ENCODE measurements at regions not wholly inside any gene's neighbourhood (a gene's known extent, or its start where the extent isn't known, plus 50 kb on each side); places are given as distances from the start of the nearest gene placed in this dataset.
"Not testable (repeated sequence)": the region's sequence is repeated elsewhere in the genome, so short reads cannot be mapped to it uniquely, and the experiment has no call there.

- no peak for DNase-seq
Observed at GRCh38 chr5:101159006-101159405, 255.9 kb upstream of the ST8SIA4 start.

- no peak for DNase-seq
Observed at GRCh38 chr5:101153526-101153925, 250.4 kb upstream of the ST8SIA4 start.

DNA sequence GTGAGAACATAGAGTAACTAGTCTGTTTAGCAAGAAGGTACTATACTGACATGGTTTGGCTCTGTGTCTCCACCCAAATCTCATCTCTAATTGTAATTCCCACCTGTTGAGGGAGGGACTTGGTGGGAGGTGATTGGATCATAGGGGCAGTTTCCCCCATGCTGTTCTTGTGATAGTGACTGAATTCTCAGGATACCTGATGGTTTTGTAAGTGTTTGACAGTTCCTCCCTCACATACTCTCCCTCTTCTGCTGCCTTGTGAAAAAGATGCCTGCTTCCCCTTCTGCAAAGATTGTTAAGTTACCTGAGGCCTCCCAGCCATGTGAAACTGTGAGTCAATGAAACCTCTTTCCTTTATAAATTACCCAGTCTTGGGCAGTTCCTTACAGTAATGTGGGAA, 240.4 kb upstream of the ST8SIA4 start:
- DNase-seq: no peak

DNA sequence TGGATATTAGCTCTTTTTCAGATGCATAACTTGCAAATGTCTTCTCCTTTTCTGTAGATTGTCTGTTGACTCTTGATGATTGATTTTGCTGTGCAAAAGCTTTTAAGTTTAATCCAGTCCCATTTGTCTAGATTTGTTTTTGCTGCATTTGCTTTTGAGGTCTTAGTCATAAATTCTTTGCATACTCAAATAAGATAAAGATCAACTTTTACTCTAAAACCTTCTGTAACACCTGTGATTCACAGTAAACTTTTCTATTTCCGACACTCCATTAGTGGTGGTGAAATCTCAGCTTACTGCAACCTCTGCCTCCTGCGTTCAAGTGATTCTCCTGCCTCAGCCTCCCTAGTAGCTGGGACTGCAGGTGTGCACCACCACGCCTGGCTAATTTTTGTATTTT, 239.0 kb upstream of the ST8SIA4 start:
- DNase-seq: no peak

DNA sequence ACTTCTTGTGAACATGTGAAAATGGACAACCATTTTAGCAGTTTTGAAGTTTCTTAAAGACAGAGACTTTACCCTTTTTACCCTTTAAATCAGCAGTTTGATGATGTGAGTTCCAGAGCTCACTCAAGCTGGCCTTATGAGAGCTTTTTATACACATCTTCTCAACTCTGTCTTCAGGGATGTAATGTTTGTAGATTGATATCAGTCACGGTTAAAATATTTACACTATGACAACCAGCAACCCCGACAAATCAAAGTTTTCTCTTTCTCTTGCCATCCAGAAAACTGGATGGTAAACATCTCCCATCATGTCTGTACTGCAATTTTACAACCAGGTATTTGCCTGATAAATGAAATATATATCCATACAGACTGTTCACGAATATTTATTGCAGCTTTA, 233.4 kb upstream of the ST8SIA4 start:
- no peak for DNase-seq

DNA sequence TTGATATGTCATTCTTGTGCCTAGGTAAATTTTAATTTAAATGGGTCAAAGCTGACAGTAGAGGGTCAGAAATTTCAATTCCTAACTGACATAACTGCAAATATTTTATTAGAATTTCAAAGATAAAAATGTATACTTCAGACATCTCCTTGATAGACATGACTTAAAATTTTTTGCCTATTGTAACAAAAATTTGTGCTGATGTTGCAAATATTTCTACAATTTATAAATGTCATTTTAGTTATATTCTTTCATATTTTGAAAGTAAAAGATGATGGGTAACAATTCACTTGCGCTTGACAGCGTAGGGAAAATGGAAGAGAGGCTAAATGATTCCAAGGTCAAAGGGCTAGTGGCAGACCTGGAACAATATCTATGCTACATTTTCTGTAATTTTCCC, 220.3 kb upstream of the ST8SIA4 start:
- no peak for DNase-seq

- DNase-seq: no peak
Observed at GRCh38 chr5:101112645-101113044, 209.6 kb upstream of the ST8SIA4 start.

GRCh38 chr5:101103874-101104273, 200.8 kb upstream of the ST8SIA4 start:
- no peak for DNase-seq

GRCh38 chr5:101102506-101102905, 199.4 kb upstream of the ST8SIA4 start:
- no peak for DNase-seq

DNA sequence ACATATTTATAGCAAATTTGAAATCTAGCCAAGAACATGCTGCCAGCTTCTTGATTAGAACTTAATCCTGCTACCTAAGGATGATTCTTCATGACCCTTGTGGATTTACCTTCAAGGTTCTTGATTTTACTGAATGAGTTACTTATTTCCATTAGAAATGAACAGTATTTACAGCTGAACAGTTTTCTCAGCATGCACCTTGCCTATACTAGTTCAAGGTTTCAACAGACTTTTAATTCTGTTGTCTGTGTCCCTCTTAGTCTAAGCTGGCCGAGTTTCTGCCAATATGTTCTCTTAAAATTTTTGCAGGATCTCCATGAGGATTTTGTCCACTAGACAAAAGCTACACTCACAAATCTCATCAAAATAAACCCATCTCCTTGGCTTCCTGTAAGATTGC, 188.8 kb upstream of the ST8SIA4 start:
- no peak for DNase-seq

GRCh38 chr5:101084353-101084752, 181.3 kb upstream of the ST8SIA4 start:
- no peak for DNase-seq

DNA sequence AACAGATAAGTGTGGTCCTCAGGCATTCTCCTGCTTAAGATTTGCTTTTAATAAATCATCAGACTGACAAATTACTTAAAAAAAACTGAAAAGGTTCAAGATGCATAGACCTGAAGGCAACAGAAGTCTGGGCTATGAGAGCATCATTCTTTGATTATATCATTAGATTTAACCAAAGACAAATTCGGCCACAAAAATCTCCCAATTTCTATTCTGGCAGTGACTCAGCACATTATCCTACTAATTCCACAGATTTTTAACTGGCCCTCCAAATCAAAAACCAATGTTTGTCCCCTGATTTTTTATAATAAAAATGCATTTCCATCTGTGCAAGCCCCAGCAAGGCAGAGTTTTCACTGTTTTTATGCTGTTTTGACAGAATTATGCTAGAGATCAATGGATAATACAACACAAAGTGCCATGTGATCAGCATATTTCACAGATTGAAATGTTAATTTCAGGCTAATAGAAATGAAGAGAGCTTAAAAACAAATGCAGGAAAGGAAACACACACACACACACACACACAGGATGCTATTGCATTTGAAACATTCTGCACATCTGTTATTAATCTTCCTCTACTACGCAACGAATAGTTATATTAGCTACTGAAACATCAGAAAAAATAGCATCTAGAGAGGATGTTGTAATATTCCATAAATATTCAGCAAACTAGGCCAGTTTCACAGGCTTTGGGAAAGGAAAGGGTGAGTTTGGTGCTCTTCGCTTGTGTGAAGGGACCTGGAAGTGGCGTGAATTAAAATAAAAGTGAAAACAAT, 177.6 kb upstream of the ST8SIA4 start:
- no peak for DNase-seq

- DNase-seq: no peak
Observed at GRCh38 chr5:101068298-101068697, 165.2 kb upstream of the ST8SIA4 start.

- DNase-seq: no peak
Observed at GRCh38 chr5:101067429-101067828, 164.3 kb upstream of the ST8SIA4 start.

GRCh38 chr5:101062902-101063301, 159.8 kb upstream of the ST8SIA4 start:
- DNase-seq: no peak

- DNase-seq: no peak
Observed at GRCh38 chr5:101047181-101047580, 144.1 kb upstream of the ST8SIA4 start.

DNA sequence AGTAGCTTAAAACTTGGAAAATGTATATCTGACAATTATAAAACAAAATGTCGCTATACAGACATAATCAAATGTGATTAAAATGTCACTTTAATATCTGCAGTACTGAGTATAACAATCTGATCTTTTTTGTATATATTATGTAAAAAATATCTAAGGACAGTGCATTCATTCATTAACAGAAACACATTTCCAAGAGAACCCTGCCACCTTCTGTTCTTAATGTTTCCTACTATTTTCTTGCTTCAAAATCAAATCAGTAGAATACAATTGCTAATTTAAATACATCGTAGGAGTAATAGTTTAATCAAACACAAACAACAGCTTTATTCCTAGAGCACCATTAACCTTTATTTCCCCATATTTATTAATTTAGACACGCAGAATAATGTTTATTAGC, 142.6 kb upstream of the ST8SIA4 start:
- no peak for DNase-seq

DNA sequence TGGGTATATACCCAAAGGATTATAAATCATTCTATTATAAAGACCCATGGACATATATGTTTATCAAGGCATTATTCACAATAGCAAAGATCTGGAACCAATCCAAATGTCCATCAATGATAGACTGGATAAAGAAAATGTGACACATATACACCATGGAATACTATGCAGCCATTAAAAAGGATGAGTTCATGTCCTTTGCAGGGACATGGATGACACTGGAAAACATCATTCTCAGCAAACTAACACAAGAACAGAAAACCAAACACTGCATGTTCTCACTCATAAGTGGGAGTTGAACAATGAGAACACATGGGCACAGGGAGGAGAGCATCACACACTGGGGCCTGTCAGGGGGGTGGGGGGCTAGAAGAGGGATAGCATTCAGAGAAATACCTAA, 136.9 kb upstream of the ST8SIA4 start:
- DNase-seq: not testable (repeated sequence)

GRCh38 chr5:101036778-101037177, 133.7 kb upstream of the ST8SIA4 start:
- DNase-seq: no peak

DNA sequence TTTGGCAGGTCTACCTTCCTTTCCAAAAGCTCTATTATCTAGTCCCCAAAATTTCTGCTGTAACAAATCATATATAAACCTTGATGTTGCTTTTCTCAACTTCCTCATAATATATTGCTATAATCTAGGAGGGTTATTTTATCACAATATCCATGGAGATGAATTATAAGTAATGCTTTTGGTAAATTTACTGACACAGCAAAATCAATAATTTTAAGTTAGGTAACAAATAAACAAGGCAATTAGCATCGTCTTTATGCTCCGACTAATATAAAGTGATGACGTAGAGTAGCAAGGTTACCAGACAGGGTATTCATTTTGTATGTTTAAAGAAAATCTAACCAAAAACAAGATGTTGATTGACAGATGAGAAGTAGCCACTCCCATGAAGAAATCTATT, 132.3 kb upstream of the ST8SIA4 start:
- no peak for DNase-seq

DNA sequence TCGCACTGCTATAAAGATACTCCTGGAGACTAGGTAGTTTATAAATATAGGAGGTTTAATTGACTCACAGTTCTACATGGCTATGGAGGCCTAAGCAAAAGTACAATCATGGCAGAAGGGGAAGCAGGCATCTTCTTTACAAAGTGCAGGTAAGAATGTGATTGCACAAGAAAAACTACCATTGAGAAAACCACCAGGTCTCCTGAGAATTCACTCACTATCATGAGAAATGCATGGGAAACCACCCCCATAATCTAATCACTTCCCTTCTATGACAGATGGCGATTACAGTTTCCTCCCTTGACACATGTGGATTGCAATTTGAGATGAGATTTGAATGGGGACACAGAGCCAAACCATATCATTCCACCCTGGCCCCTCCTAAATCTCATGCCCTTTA, 121.2 kb upstream of the ST8SIA4 start:
- DNase-seq: no peak

DNA sequence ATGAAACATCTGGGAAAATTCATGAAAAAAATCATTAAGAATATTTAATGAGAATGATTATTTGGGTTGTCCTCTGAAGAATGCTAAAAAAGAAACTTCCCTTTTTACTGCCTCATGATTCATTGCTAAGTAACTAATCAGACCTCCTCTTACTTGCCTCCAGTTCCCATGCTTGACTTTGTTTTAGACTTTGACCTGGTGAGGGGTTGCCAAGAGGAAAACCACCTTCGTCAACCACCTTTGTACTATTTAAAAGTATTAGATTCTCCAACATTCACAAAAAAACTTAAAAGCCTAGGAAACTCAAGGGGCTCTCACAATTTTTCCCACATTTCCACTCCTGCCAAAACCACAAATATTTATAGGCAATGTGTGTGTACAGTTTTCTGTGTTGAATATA, 115.2 kb upstream of the ST8SIA4 start:
- no peak for DNase-seq

DNA sequence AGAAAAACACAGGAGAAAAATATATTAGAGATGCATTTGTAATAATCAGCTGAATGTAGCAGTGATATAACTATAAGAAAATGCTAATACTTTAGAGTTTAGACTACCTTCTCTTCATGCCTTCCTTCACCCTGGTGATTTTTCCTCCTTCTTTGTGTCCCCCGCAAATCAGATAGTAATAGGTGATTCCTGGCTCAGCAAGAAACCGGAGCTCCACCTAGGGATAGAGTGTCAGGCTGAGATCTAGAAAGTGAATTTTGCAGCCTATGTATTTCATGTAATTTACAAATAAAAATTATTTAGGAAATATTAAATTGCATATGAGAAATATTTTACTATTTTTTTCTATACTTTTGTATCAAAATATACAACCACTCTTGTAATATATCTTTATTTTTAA, 109.8 kb upstream of the ST8SIA4 start:
- DNase-seq: no peak

- no peak for DNase-seq
Observed at GRCh38 chr5:101009758-101010519, 106.9 kb upstream of the ST8SIA4 start.

DNA sequence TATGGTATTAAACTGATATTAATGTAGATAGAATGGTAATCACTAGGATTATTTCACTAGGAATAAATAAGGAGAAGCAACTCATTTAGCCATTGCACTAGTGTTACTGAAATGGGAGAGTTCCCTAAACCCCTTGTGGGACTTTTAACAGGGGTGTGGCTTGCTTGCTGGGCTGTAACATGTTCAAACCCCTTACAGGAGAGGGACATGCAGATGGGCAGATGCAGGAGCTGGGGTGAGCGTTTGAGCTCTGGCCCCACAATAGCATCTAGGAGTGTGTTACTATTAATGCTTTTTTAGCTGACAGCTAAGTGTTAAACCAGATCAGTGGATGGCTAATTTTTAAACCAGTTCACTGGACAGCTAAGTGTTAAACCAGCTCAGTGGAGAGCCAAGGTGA, 89.3 kb upstream of the ST8SIA4 start:
- DNase-seq: no peak
